ACC112 (cell line): ENCODE measurements at regions not wholly inside any gene's neighbourhood (a gene's known extent, or its start where the extent isn't known, plus 50 kb on each side); places are given as distances from the start of the nearest gene placed in this dataset.

Source experiments
- H2AFZ ChIP-seq: fragments of 200-600 bp; sonication (generic); one replicate; pipeline ENCODE4 v1.6.0; 2017; ENCODE audit warnings: antibody characterized with exemption, low read length; ENCODE audit not compliant: unreplicated experiment
- H3K27ac ChIP-seq: fragments of 200-600 bp; sonication (generic); 2 replicates; pipeline ENCODE4 v1.5.1; 2014; ENCODE audit warnings: low read depth, mild to moderate bottlenecking, antibody characterized with exemption, low read length, moderate library complexity
- H3K27me3 ChIP-seq: fragments of 200-600 bp; sonication (generic); 2 replicates; pipeline ENCODE4 v1.6.1; 2014; ENCODE audit warnings: mild to moderate bottlenecking, antibody characterized with exemption, low read length, moderate library complexity, mixed read lengths; ENCODE audit not compliant: insufficient read depth
- H3K36me3 ChIP-seq: fragments of 200-600 bp; sonication (generic); 2 replicates; pipeline ENCODE4 v1.6.1; 2016; ENCODE audit warnings: mild to moderate bottlenecking, antibody characterized with exemption, low read length, moderate library complexity, mixed read lengths; ENCODE audit not compliant: insufficient read depth
- H3K4me1 ChIP-seq: fragments of 200-600 bp; sonication (generic); one replicate; pipeline ENCODE4 v1.6.1; 2016; ENCODE audit warnings: low read length, mixed read lengths; ENCODE audit not compliant: insufficient read depth, unreplicated experiment, control insufficient read depth
- H3K4me3 ChIP-seq: fragments of 200-600 bp; sonication (generic); 2 replicates; pipeline ENCODE4 v1.5.1; 2014; ENCODE audit warnings: mild to moderate bottlenecking, low read depth, low read length
- H3K79me2 ChIP-seq: fragments of 200-600 bp; sonication (generic); one replicate; pipeline ENCODE4 v1.6.0; 2016; ENCODE audit warnings: low read length; ENCODE audit not compliant: control insufficient read depth, unreplicated experiment, insufficient read depth

- Histone ChIP-seq H3K36me3 (no peaks in the 10 kb centered on the region), H2AFZ (no peak overlapping the region), H3K4me1 (peaks cover 15% of the 10 kb centered on the region)
These were observed 50.4 kb upstream of the FMOD start for GRCh38 chr1:203401199-203401877.

GRCh38 chr1:203402152-203402551 is 51.2 kb upstream of the FMOD start:
- Histone ChIP-seq H3K27ac (peak overlapping the region; percentile 66), H2AFZ (peak overlapping the region; percentile 66), H3K4me1 (peaks cover 20% of the 10 kb centered on the region), H3K27me3 (peaks cover 14% of the 10 kb centered on the region; the same call in 1 of the 2 replicates), H3K36me3 (no peaks in the 10 kb centered on the region), H3K4me3 (no peak overlapping the region), H3K79me2 (no peaks in the 10 kb centered on the region)

More at GRCh38 chr1:203401199-203401877, 50.4 kb upstream of the FMOD start:
- H3K4me3 ChIP-seq = no peak overlapping the region
- H3K27me3 ChIP-seq = peaks cover 22% of the 10 kb centered on the region
- H3K79me2 ChIP-seq = no peaks in the 10 kb centered on the region
- H3K27ac ChIP-seq = no peak overlapping the region

- H2AFZ ChIP-seq = peak overlapping the region; percentile 66
- H3K27ac ChIP-seq = peak overlapping the region; percentile 66
- no peaks in the 10 kb centered on the region for H3K36me3 ChIP-seq
- H3K79me2 ChIP-seq = no peaks in the 10 kb centered on the region
- H3K4me1 ChIP-seq = peaks cover 20% of the 10 kb centered on the region
- H3K4me3 ChIP-seq = peak overlapping the region; percentile 24; the same call in 1 of the 2 replicates
- H3K27me3 ChIP-seq = peaks cover 8% of the 10 kb centered on the region; the same call in 1 of the 2 replicates
These were observed 51.9 kb upstream of the FMOD start for GRCh38 chr1:203402629-203403337.

- Histone ChIP-seq H3K27ac (peak overlapping the region; percentile 66; the same call in 1 of the 2 replicates), H3K27me3 (0 out of 2 replicates have a peak, but pooled peaks cover 2% of the 10 kb centered on the region), H2AFZ (no peak overlapping the region), H3K79me2 (no peaks in the 10 kb centered on the region), H3K36me3 (no peaks in the 10 kb centered on the region), H3K4me1 (peaks cover 24% of the 10 kb centered on the region), H3K4me3 (no peak overlapping the region)
These were observed 52.7 kb upstream of the FMOD start for GRCh38 chr1:203403586-203403985.

GRCh38 chr1:203404546-203404945 is 53.6 kb upstream of the FMOD start:
- Histone ChIP-seq H3K27me3 (peaks cover 1% of the 10 kb centered on the region; the same call in 1 of the 2 replicates), H3K79me2 (no peaks in the 10 kb centered on the region), H3K4me1 (peaks cover 28% of the 10 kb centered on the region), H2AFZ (no peak overlapping the region), H3K4me3 (no peak overlapping the region), H3K36me3 (no peaks in the 10 kb centered on the region), H3K27ac (no peak overlapping the region)

- H3K79me2 ChIP-seq = no peaks in the 10 kb centered on the region
- H3K4me3 ChIP-seq = no peak overlapping the region
- peaks cover 9% of the 10 kb centered on the region; the same call in 1 of the 2 replicates for H3K27me3 ChIP-seq
- no peak overlapping the region for H2AFZ ChIP-seq
- H3K27ac ChIP-seq = no peak overlapping the region
- no peaks in the 10 kb centered on the region for H3K36me3 ChIP-seq
- H3K4me1 ChIP-seq = peaks cover 28% of the 10 kb centered on the region
These were observed 54.9 kb upstream of the FMOD start for GRCh38 chr1:203405703-203406438.

GRCh38 chr1:203406446-203407045 is 55.6 kb upstream of the FMOD start:
- peaks cover 11% of the 10 kb centered on the region; the same call in 1 of the 2 replicates for H3K27me3 ChIP-seq
- H3K4me3 ChIP-seq = no peak overlapping the region
- H3K4me1 ChIP-seq = peaks cover 28% of the 10 kb centered on the region
- no peaks in the 10 kb centered on the region for H3K36me3 ChIP-seq
- H3K79me2 ChIP-seq = no peaks in the 10 kb centered on the region
- H3K27ac ChIP-seq = no peak overlapping the region
- peak overlapping the region; percentile 48 for H2AFZ ChIP-seq

GRCh38 chr1:203407296-203407695 is 56.4 kb upstream of the FMOD start:
- H3K79me2 ChIP-seq = no peaks in the 10 kb centered on the region
- peaks cover 23% of the 10 kb centered on the region for H3K4me1 ChIP-seq
- H2AFZ ChIP-seq = no peak overlapping the region
- H3K4me3 ChIP-seq = no peak overlapping the region
- peaks cover 11% of the 10 kb centered on the region; the same call in 1 of the 2 replicates for H3K27me3 ChIP-seq
- no peak overlapping the region for H3K27ac ChIP-seq
- H3K36me3 ChIP-seq = no peaks in the 10 kb centered on the region

- no peak overlapping the region for H3K27ac ChIP-seq
- peaks cover 11% of the 10 kb centered on the region; the same call in 1 of the 2 replicates for H3K27me3 ChIP-seq
- H3K4me1 ChIP-seq = peaks cover 13% of the 10 kb centered on the region
- no peak overlapping the region for H3K4me3 ChIP-seq
- peak overlapping the region; percentile 60 for H2AFZ ChIP-seq
- no peaks in the 10 kb centered on the region for H3K36me3 ChIP-seq
- H3K79me2 ChIP-seq = no peaks in the 10 kb centered on the region
These were observed 57.9 kb upstream of the FMOD start for GRCh38 chr1:203408486-203409481.
